ENCODE measurements at regions not wholly inside any gene's neighbourhood (a gene's known extent, or its start where the extent isn't known, plus 50 kb on each side); places are given as distances from the start of the nearest gene placed in this dataset.

GRCh38 chr18:44452346-44452745 lies 228.3 kb upstream of the SETBP1 start:
- Histone ChIP-seq H3K27ac (ENCODE audit: low read length) (no peak overlapping the region), H3K4me1 (ENCODE audit: control insufficient read depth, insufficient read depth, low read length) (no peaks in the 10 kb centered on the region), H3K27me3 (ENCODE audit: control insufficient read depth, insufficient read depth, low read length) (no peaks in the 10 kb centered on the region), H3K4me3 (ENCODE audit: low read length) (no peak overlapping the region), H3K9me3 (ENCODE audit: control insufficient read depth, insufficient read depth, low read length) (no peaks in the 10 kb centered on the region), H3K36me3 (ENCODE audit: control insufficient read depth, insufficient read depth, low read length) (no peaks in the 10 kb centered on the region)
- DNase-seq (ENCODE audit: low read depth, low spot score): no peak
- no CpG with 5 or more reads among the region's 2 CpGs for WGBS (ENCODE audit: insufficient coverage, insufficient read length)

GRCh38 chr18:44453505-44453904 lies 227.2 kb upstream of the SETBP1 start:
- DNase-seq (ENCODE audit: low read depth, low spot score): no peak
- no peaks in the 10 kb centered on the region for H3K9me3 ChIP-seq (ENCODE audit: control insufficient read depth, insufficient read depth, low read length)
- H3K36me3 ChIP-seq (ENCODE audit: control insufficient read depth, insufficient read depth, low read length): no peaks in the 10 kb centered on the region
- no peaks in the 10 kb centered on the region for H3K4me1 ChIP-seq (ENCODE audit: control insufficient read depth, insufficient read depth, low read length)
- WGBS (ENCODE audit: insufficient coverage, insufficient read length): no CpG with 5 or more reads among the region's 2 CpGs
- no peaks in the 10 kb centered on the region for H3K27me3 ChIP-seq (ENCODE audit: control insufficient read depth, insufficient read depth, low read length)
- H3K4me3 ChIP-seq (ENCODE audit: low read length): no peak overlapping the region
- no peak overlapping the region for H3K27ac ChIP-seq (ENCODE audit: low read length)

DNA sequence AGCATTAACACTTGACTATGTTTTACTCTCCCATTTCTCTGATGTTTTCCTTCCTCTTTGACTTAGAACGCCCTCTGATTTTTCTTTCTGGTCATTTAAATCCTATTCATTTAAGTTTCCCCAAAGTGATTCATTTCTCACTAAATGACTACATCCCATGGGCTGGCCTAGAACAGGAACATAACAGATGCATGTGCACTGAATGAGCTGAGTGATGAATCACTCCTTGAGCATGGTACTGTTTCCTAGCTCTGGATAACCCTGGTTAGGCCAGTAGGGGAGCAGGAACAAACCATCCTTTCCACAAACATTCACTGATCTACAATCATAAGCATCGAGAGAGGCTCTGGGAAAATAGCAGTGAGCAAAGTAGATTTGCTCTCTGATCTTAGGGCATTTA lies 221.9 kb upstream of the SETBP1 start:
- DNase-seq (ENCODE audit: low read depth, low spot score): no peak
- WGBS (ENCODE audit: insufficient coverage, insufficient read length): no CpG with 5 or more reads among the region's 2 CpGs
- Histone ChIP-seq H3K4me1 (ENCODE audit: control insufficient read depth, insufficient read depth, low read length) (no peaks in the 10 kb centered on the region), H3K27me3 (ENCODE audit: control insufficient read depth, insufficient read depth, low read length) (no peaks in the 10 kb centered on the region), H3K9me3 (ENCODE audit: control insufficient read depth, insufficient read depth, low read length) (no peaks in the 10 kb centered on the region), H3K27ac (ENCODE audit: low read length) (no peak overlapping the region), H3K36me3 (ENCODE audit: control insufficient read depth, insufficient read depth, low read length) (no peaks in the 10 kb centered on the region), H3K4me3 (ENCODE audit: low read length) (no peak overlapping the region)

- WGBS (ENCODE audit: insufficient coverage, insufficient read length): 100% methylated on average over 1 of the region's 4 CpGs
- DNase-seq (ENCODE audit: low read depth, low spot score): no peak
Measured at GRCh38 chr18:44464398-44465180, 216.1 kb upstream of the SETBP1 start.

DNA sequence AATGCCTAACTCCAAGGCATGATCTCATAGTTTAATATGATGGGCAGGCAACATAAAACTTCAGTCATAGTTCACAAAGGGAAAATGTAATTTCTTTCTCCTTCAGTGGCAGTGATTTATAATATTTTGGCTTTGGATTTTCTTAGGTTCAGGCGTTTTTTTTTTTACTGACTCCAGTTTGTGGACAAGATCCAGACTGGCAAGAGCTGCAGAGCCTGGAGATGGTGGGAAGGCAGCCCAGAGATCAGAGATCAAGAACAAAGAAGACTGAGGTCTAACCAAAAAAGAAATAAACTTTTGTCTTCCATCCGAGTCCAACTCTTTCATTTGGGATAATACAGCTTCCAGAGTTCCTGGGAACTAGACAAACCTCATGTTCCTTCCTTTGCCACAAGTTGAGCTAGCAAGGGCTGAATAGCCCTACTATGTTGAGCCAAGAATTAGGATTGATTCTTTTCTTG lies 215.3 kb upstream of the SETBP1 start:
- Histone ChIP-seq H3K4me3 (ENCODE audit: low read length) (no peak overlapping the region), H3K36me3 (ENCODE audit: control insufficient read depth, insufficient read depth, low read length) (no peaks in the 10 kb centered on the region), H3K27ac (ENCODE audit: low read length) (no peak overlapping the region), H3K27me3 (ENCODE audit: control insufficient read depth, insufficient read depth, low read length) (no peaks in the 10 kb centered on the region), H3K4me1 (ENCODE audit: control insufficient read depth, insufficient read depth, low read length) (no peaks in the 10 kb centered on the region), H3K9me3 (ENCODE audit: control insufficient read depth, insufficient read depth, low read length) (no peaks in the 10 kb centered on the region)
- no CpG with 5 or more reads among the region's 2 CpGs for WGBS (ENCODE audit: insufficient coverage, insufficient read length)
- no peak for DNase-seq (ENCODE audit: low read depth, low spot score)

More at GRCh38 chr18:44464398-44465180, 216.1 kb upstream of the SETBP1 start:
- Histone ChIP-seq H3K36me3 (ENCODE audit: control insufficient read depth, insufficient read depth, low read length) (no peaks in the 10 kb centered on the region), H3K27ac (ENCODE audit: low read length) (no peak overlapping the region), H3K27me3 (ENCODE audit: control insufficient read depth, insufficient read depth, low read length) (no peaks in the 10 kb centered on the region), H3K4me3 (ENCODE audit: low read length) (no peak overlapping the region), H3K4me1 (ENCODE audit: control insufficient read depth, insufficient read depth, low read length) (no peaks in the 10 kb centered on the region), H3K9me3 (ENCODE audit: control insufficient read depth, insufficient read depth, low read length) (no peaks in the 10 kb centered on the region)

- no peaks in the 10 kb centered on the region for H3K9me3 ChIP-seq (ENCODE audit: control insufficient read depth, insufficient read depth, low read length)
- no peak overlapping the region for H3K4me3 ChIP-seq (ENCODE audit: low read length)
- H3K27ac ChIP-seq (ENCODE audit: low read length): no peak overlapping the region
- H3K4me1 ChIP-seq (ENCODE audit: control insufficient read depth, insufficient read depth, low read length): no peaks in the 10 kb centered on the region
- WGBS (ENCODE audit: insufficient coverage, insufficient read length): no CpG with 5 or more reads among the region's 2 CpGs
- no peaks in the 10 kb centered on the region for H3K27me3 ChIP-seq (ENCODE audit: control insufficient read depth, insufficient read depth, low read length)
- no peak for DNase-seq (ENCODE audit: low read depth, low spot score)
- H3K36me3 ChIP-seq (ENCODE audit: control insufficient read depth, insufficient read depth, low read length): no peaks in the 10 kb centered on the region
Measured at GRCh38 chr18:44466997-44467396, 213.7 kb upstream of the SETBP1 start.

DNA sequence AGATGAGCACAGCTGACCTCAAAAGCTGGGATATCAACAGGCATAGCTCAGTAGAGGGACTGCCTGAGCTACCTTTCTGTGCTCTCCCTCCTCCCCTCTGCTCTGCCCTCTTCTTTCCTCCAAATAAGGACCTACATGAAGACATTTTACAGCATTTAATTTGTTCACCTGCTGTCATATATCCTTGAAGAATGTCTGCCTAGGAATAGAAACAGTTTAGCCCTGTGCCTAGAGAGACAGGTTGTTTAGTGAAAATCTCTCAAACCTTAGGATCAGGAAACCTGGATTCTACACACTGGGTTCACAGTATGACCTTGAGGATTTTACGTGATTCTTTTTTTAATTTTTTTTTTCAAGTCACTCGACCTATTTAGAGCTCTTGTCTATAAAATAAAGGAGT lies 213.0 kb upstream of the SETBP1 start:
- H3K9me3 ChIP-seq (ENCODE audit: control insufficient read depth, insufficient read depth, low read length): no peaks in the 10 kb centered on the region
- DNase-seq (ENCODE audit: low read depth, low spot score): no peak
- WGBS (ENCODE audit: insufficient coverage, insufficient read length): no CpG with 5 or more reads among the region's 2 CpGs
- no peaks in the 10 kb centered on the region for H3K4me1 ChIP-seq (ENCODE audit: control insufficient read depth, insufficient read depth, low read length)
- no peaks in the 10 kb centered on the region for H3K27me3 ChIP-seq (ENCODE audit: control insufficient read depth, insufficient read depth, low read length)
- H3K36me3 ChIP-seq (ENCODE audit: control insufficient read depth, insufficient read depth, low read length): no peaks in the 10 kb centered on the region
- H3K27ac ChIP-seq (ENCODE audit: low read length): no peak overlapping the region
- no peak overlapping the region for H3K4me3 ChIP-seq (ENCODE audit: low read length)

DNA sequence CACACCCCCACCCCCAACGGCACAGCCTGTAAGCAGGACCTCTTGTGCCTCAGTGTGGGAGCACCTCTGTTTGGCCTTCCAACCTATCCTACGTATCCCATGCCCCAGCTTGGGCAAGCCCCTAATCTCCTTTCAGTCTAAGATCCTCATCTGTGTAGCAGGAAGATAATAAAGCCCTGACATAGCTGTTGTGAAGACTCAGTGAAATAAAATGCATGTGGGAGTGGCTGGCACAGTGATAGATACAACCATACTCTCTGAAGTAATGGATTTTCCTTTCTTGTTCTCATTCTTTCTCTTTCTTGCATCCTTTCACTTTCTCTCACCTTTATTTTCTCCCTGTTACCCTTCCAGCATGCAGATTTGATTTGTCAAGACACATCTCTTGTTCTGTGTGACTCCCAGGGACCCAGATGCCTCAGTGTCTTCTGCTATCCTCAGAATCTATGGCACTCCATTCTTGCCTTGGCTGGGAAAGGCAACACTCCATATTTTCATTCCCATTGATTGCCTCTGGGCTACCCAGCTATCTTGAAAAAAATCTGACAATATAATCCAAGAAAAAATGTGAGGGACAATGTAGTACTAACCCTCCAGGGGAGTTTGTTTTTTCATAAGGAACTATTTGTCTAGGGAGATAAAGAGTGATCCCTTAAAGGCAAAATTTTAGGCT lies 207.2 kb upstream of the SETBP1 start:
- WGBS (ENCODE audit: insufficient coverage, insufficient read length): no CpG with 5 or more reads among the region's 2 CpGs
- no peaks in the 10 kb centered on the region for H3K27me3 ChIP-seq (ENCODE audit: control insufficient read depth, insufficient read depth, low read length)

DNA sequence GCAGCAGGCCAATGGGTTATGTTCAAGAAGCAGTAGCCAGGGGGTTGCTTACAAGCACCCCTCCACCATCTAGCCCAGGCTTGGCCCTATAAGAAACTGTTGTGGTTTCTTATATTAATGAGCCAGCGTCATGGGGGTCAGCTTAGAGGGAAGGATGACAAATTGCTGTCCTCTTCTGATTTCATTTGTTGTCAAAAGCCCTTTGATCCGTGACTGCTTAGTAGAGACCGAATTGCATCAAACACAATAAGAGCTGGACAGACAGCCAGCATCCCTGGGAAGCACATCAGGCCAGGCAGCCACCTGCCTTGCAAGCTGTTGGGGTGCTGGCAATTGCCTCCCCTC lies 206.6 kb upstream of the SETBP1 start:
- no CpG with 5 or more reads among the region's 3 CpGs for WGBS (ENCODE audit: insufficient coverage, insufficient read length)
- no peaks in the 10 kb centered on the region for H3K9me3 ChIP-seq (ENCODE audit: control insufficient read depth, insufficient read depth, low read length)
- H3K27me3 ChIP-seq (ENCODE audit: control insufficient read depth, insufficient read depth, low read length): no peaks in the 10 kb centered on the region
- no peaks in the 10 kb centered on the region for H3K36me3 ChIP-seq (ENCODE audit: control insufficient read depth, insufficient read depth, low read length)
- no peak overlapping the region for H3K27ac ChIP-seq (ENCODE audit: low read length)
- no peak for DNase-seq (ENCODE audit: low read depth, low spot score)
- H3K4me3 ChIP-seq (ENCODE audit: low read length): no peak overlapping the region
- no peaks in the 10 kb centered on the region for H3K4me1 ChIP-seq (ENCODE audit: control insufficient read depth, insufficient read depth, low read length)

More for the DNA sequence above, 207.2 kb upstream of the SETBP1 start:
- Histone ChIP-seq H3K4me3 (ENCODE audit: low read length) (no peak overlapping the region), H3K4me1 (ENCODE audit: control insufficient read depth, insufficient read depth, low read length) (no peaks in the 10 kb centered on the region), H3K9me3 (ENCODE audit: control insufficient read depth, insufficient read depth, low read length) (no peaks in the 10 kb centered on the region), H3K27ac (ENCODE audit: low read length) (no peak overlapping the region), H3K36me3 (ENCODE audit: control insufficient read depth, insufficient read depth, low read length) (no peaks in the 10 kb centered on the region)
- DNase-seq (ENCODE audit: low read depth, low spot score): no peak

DNA sequence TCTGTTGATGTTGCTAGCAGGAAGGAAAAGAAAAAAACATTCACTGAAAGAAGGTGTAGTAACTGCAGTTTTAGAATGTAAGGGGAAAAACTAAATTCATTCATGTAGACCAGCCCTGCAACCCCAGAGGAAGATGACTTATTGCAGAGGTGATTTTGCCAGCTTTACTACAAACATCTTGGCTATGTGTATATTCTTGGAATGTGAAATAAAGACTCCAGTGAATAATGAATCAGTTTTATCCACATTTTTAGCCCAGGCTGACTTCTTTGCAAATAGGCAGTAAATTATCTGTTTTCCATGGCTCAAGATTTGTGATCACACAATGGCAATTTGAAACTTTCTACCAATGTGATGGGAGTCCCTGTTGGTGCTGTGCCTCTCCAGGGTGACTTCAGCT lies 206.1 kb upstream of the SETBP1 start:
- no peak for DNase-seq (ENCODE audit: low read depth, low spot score)
- H3K36me3 ChIP-seq (ENCODE audit: control insufficient read depth, insufficient read depth, low read length): no peaks in the 10 kb centered on the region
- no peaks in the 10 kb centered on the region for H3K4me1 ChIP-seq (ENCODE audit: control insufficient read depth, insufficient read depth, low read length)

DNA sequence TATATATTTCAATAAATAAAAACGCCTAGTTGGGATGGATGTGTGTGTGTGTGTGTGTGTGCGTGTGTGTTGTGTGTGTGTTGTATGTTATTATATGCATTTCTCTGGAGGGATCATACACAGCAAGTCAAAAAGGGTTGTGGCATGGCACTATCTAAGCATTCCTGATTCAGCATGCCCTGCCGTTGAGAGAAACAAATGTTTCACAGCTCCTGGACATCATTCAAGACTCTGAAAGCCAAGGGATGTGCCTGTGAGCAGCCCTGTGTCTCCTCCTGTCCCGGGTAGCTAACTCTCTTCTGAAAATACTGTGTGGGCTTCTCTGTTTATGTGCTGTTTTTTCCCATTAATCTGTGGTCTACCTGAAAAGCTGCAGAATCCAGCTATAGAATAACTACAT lies 197.9 kb upstream of the SETBP1 start:
- no peaks in the 10 kb centered on the region for H3K27me3 ChIP-seq (ENCODE audit: control insufficient read depth, insufficient read depth, low read length)
- H3K36me3 ChIP-seq (ENCODE audit: control insufficient read depth, insufficient read depth, low read length): no peaks in the 10 kb centered on the region
- 100% methylated on average over 2 of the region's 4 CpGs for WGBS (ENCODE audit: insufficient coverage, insufficient read length)
- H3K27ac ChIP-seq (ENCODE audit: low read length): no peak overlapping the region
- H3K4me1 ChIP-seq (ENCODE audit: control insufficient read depth, insufficient read depth, low read length): no peaks in the 10 kb centered on the region
- H3K9me3 ChIP-seq (ENCODE audit: control insufficient read depth, insufficient read depth, low read length): 0 out of 2 replicates have a peak, but pooled peaks cover 3% of the 10 kb centered on the region
- no peak overlapping the region for H3K4me3 ChIP-seq (ENCODE audit: low read length)
- no peak for DNase-seq (ENCODE audit: low read depth, low spot score)

More for the DNA sequence above, 206.1 kb upstream of the SETBP1 start:
- no peak overlapping the region for H3K27ac ChIP-seq (ENCODE audit: low read length)
- H3K4me3 ChIP-seq (ENCODE audit: low read length): no peak overlapping the region
- H3K27me3 ChIP-seq (ENCODE audit: control insufficient read depth, insufficient read depth, low read length): no peaks in the 10 kb centered on the region
- 0 out of 2 replicates have a peak, but pooled peaks cover 3% of the 10 kb centered on the region for H3K9me3 ChIP-seq (ENCODE audit: control insufficient read depth, insufficient read depth, low read length)
